ENCODE measurements at regions not wholly inside any gene's neighbourhood (a gene's known extent, or its start where the extent isn't known, plus 50 kb on each side); places are given as distances from the start of the nearest gene placed in this dataset.

DNA sequence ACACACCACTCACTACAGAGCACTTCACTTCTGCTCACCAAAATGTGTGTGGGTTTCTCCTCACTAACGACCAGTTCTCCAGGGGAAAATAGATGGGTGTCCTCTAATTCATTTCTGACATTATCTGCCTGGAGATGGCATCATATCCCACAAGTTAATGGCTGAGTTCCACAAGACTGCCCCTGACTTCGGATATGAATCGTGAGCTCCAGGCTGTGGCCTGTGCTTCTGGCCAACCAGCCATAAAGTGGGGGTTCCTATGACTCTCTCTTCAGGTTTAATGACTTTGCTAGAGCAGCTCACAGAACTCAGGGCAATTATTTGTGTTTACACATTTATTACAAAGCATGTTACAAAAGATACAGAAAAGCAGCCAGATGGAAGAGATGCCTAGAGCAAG is 113.0 kb upstream of the SYT13 start:
- H3K9ac ChIP-seq (ENCODE audit: low read length), result no peak overlapping the region
- H3K27me3 ChIP-seq (ENCODE audit: control insufficient read depth, insufficient read depth, low read length), result no peaks in the 10 kb centered on the region
- H3K27ac ChIP-seq (ENCODE audit: low read length), result no peak overlapping the region

DNA sequence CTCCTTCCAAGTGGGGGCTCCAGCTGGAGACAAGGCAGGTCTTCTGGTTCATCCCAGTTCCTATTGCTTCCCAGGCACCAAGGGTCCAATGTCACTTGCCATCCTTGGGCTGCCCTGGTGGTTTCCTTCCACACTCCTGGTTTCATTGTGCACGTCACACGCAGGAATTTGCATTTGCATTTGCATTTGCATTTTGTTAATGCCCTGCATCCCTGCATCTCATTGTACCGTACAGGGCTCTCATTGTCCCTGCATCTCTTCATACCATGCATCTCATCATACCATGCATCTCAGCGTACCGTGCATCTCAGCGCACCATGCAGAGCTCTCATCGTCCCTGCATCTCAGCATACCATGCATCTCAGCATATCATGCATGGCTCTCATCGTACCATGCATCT is 112.2 kb upstream of the SYT13 start:
- no peaks in the 10 kb centered on the region for H3K9me3 ChIP-seq (ENCODE audit: control insufficient read depth, low read depth, low read length)
- no peak overlapping the region for H3K9ac ChIP-seq (ENCODE audit: low read length)
- H3K27ac ChIP-seq (ENCODE audit: low read length), result no peak overlapping the region
- no peak overlapping the region for H3K4me3 ChIP-seq (ENCODE audit: low read length)
- H3K27me3 ChIP-seq (ENCODE audit: control insufficient read depth, insufficient read depth, low read length), result no peaks in the 10 kb centered on the region
- peaks cover 6% of the 10 kb centered on the region for H3K4me1 ChIP-seq (ENCODE audit: control insufficient read depth, low read depth, low read length)
- H3K36me3 ChIP-seq (ENCODE audit: control insufficient read depth, low read depth, low read length), result no peaks in the 10 kb centered on the region

More for the DNA sequence above, 113.0 kb upstream of the SYT13 start:
- Histone ChIP-seq H3K9me3 (ENCODE audit: control insufficient read depth, low read depth, low read length) (no peaks in the 10 kb centered on the region), H3K4me1 (ENCODE audit: control insufficient read depth, low read depth, low read length) (peaks cover 6% of the 10 kb centered on the region), H3K36me3 (ENCODE audit: control insufficient read depth, low read depth, low read length) (no peaks in the 10 kb centered on the region), H3K4me3 (ENCODE audit: low read length) (no peak overlapping the region)

DNA sequence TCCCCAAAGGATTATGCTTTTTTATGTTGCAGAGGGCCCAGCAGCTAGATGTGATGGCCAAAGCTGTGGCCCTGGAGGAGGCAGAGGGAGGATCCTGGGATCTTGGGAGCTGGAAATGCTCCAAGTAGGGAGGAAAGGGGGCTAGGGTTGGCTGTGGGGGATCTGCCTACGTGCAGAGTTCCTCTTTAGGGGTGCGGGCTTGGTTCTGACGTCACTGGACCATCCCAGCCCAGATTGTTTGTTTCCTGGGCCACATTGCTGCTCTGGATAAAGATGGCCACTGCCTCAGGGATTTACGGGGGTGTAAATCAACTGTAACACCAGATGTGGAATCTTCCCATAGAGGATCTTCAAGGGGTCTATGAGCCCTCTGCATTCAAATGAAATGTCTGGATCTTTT is 110.3 kb upstream of the SYT13 start:
- no peak overlapping the region for H3K27ac ChIP-seq (ENCODE audit: low read length)
- H3K9ac ChIP-seq (ENCODE audit: low read length), result no peak overlapping the region
- H3K36me3 ChIP-seq (ENCODE audit: control insufficient read depth, low read depth, low read length), result no peaks in the 10 kb centered on the region
- no peaks in the 10 kb centered on the region for H3K27me3 ChIP-seq (ENCODE audit: control insufficient read depth, insufficient read depth, low read length)
- H3K9me3 ChIP-seq (ENCODE audit: control insufficient read depth, low read depth, low read length), result no peaks in the 10 kb centered on the region
- peaks cover 6% of the 10 kb centered on the region for H3K4me1 ChIP-seq (ENCODE audit: control insufficient read depth, low read depth, low read length)
- H3K4me3 ChIP-seq (ENCODE audit: low read length), result no peak overlapping the region

DNA sequence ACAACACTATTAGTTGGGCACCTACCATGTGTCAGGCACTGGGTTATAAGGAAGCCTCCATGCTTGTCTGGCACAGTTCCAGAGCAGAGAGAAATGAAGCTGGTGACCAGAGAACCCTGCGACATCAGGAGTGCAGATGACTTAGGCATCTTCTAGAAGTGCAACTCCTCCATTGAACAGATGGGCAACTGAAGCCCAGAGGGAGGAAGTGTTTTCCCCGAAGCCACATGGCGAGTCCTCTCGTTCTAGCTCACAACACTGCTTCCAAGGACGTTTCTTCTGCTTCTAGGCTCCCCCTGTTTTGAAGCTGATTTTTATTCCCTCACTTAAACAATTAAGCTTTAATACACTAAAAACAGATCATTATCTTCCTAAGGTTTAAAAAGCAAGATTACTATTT is 109.8 kb upstream of the SYT13 start:
- no peaks in the 10 kb centered on the region for H3K36me3 ChIP-seq (ENCODE audit: control insufficient read depth, low read depth, low read length)
- H3K4me3 ChIP-seq (ENCODE audit: low read length), result no peak overlapping the region
- H3K27ac ChIP-seq (ENCODE audit: low read length), result no peak overlapping the region
- H3K9me3 ChIP-seq (ENCODE audit: control insufficient read depth, low read depth, low read length), result no peaks in the 10 kb centered on the region
- H3K27me3 ChIP-seq (ENCODE audit: control insufficient read depth, insufficient read depth, low read length), result no peaks in the 10 kb centered on the region
- no peak overlapping the region for H3K9ac ChIP-seq (ENCODE audit: low read length)
- peaks cover 6% of the 10 kb centered on the region for H3K4me1 ChIP-seq (ENCODE audit: control insufficient read depth, low read depth, low read length)

DNA sequence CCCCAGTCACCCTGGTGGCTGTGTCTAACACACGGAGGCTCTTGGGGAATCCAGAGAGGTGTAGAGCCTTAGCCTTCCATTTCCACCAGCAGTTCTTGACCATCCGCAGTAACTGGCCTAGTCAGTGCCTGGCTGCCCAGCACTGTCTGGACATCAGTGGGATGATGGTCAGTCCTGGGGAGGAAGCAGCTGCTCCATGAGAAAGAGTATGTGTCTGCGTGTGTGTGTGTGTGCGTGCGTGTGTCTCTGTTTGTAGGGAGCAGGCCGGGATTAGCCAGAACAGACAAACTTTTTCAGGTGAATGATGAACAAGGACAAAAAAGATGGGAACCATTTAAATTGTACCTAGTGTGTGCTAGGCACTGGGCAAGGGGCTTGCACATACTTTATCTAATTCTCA is 109.3 kb upstream of the SYT13 start:
- no peak overlapping the region for H3K9ac ChIP-seq (ENCODE audit: low read length)
- no peak overlapping the region for H3K27ac ChIP-seq (ENCODE audit: low read length)
- peaks cover 6% of the 10 kb centered on the region for H3K4me1 ChIP-seq (ENCODE audit: control insufficient read depth, low read depth, low read length)
- H3K27me3 ChIP-seq (ENCODE audit: control insufficient read depth, insufficient read depth, low read length), result no peaks in the 10 kb centered on the region
- H3K4me3 ChIP-seq (ENCODE audit: low read length), result no peak overlapping the region
- no peaks in the 10 kb centered on the region for H3K36me3 ChIP-seq (ENCODE audit: control insufficient read depth, low read depth, low read length)
- H3K9me3 ChIP-seq (ENCODE audit: control insufficient read depth, low read depth, low read length), result no peaks in the 10 kb centered on the region

DNA sequence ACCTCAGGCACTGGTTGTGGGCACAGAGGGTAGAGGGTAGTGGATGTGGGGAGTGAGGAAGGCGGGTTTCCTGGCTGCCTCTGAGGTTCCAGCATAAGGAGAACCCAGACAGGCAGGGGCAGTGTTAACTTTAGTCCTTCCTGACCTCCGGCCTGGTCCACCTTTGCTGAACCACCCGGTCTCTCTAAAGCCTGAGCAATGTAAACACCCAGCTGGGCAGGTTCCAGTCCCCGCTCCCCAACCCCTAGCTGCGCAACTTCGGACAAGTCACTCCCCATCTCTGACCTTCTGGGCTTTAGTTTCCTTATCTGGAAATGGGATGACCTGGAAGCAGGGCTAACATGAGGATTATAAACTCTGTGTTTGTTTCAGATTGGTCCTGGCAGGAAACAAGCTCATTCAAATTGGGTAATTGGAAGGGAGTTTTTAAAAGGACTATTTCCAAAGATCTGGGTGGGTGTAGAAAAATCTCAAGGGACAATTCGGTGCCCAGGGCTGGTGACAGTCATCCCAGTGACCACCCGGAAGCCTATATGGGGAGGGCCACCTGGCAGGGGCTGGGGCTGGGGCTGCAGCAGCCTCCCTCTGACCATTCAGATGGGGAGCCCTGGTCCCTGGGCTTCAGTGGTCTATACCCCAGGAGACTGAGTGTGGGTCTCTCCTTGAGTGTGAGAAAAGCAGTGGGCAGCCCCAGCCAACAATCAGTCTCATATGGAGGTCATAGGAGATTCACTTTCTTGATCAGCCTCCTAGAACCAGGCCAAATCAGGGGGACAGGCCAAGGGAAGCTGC is 108.3 kb upstream of the SYT13 start:
- Histone ChIP-seq H3K4me1 (ENCODE audit: control insufficient read depth, low read depth, low read length) (peaks cover under 1% of the 10 kb centered on the region), H3K27ac (ENCODE audit: low read length) (no peak overlapping the region), H3K36me3 (ENCODE audit: control insufficient read depth, low read depth, low read length) (no peaks in the 10 kb centered on the region), H3K9me3 (ENCODE audit: control insufficient read depth, low read depth, low read length) (no peaks in the 10 kb centered on the region), H3K9ac (ENCODE audit: low read length) (no peak overlapping the region), H3K4me3 (ENCODE audit: low read length) (no peak overlapping the region), H3K27me3 (ENCODE audit: control insufficient read depth, insufficient read depth, low read length) (no peaks in the 10 kb centered on the region)

DNA sequence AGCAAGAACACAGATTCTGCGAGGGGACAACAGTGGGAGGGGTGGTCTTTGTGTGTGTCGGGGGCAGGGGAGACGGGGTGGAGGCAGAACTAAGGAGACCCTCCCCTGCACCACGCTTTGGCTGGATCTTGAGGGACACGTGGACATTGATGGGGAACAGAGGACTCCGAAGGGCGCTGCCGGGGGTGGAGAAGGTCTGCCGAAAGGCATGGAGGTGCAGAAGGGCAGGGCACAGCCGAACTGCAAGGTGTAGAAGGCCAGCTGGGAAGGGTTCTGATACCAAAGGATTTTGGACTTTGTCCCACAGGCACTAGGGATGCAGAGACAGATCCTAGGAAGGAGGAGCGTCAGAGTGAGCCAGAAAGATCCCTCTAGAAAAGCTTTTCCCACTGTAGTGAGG is 107.7 kb upstream of the SYT13 start:
- Histone ChIP-seq H3K27me3 (ENCODE audit: control insufficient read depth, insufficient read depth, low read length) (no peaks in the 10 kb centered on the region), H3K27ac (ENCODE audit: low read length) (no peak overlapping the region), H3K36me3 (ENCODE audit: control insufficient read depth, low read depth, low read length) (no peaks in the 10 kb centered on the region), H3K4me3 (ENCODE audit: low read length) (no peak overlapping the region), H3K9ac (ENCODE audit: low read length) (no peak overlapping the region), H3K4me1 (ENCODE audit: control insufficient read depth, low read depth, low read length) (no peaks in the 10 kb centered on the region), H3K9me3 (ENCODE audit: control insufficient read depth, low read depth, low read length) (no peaks in the 10 kb centered on the region)

DNA sequence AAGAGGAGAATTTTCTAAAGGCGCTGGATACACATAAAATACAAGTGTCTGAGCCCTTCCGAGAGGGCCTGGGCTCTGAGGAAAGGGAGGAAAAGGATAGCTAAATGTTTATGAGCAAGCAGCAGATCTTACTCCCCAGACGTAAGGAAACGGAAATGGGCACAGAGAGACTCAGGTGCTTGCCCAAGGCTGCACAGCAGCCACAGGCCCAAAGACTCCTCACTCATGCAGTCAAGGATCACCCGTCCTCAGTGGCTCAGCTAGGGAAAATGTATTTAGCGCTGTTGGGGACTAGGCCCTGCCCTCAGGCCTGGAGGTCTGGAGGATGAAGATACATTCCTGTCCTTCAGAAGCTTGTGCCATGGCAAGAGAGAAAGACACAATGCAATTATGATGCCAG is 107.2 kb upstream of the SYT13 start:
- H3K4me3 ChIP-seq (ENCODE audit: low read length), result no peak overlapping the region
- H3K9me3 ChIP-seq (ENCODE audit: control insufficient read depth, low read depth, low read length), result no peaks in the 10 kb centered on the region
- no peaks in the 10 kb centered on the region for H3K4me1 ChIP-seq (ENCODE audit: control insufficient read depth, low read depth, low read length)
- no peaks in the 10 kb centered on the region for H3K27me3 ChIP-seq (ENCODE audit: control insufficient read depth, insufficient read depth, low read length)
- no peak overlapping the region for H3K9ac ChIP-seq (ENCODE audit: low read length)
- no peak overlapping the region for H3K27ac ChIP-seq (ENCODE audit: low read length)
- H3K36me3 ChIP-seq (ENCODE audit: control insufficient read depth, low read depth, low read length), result no peaks in the 10 kb centered on the region

DNA sequence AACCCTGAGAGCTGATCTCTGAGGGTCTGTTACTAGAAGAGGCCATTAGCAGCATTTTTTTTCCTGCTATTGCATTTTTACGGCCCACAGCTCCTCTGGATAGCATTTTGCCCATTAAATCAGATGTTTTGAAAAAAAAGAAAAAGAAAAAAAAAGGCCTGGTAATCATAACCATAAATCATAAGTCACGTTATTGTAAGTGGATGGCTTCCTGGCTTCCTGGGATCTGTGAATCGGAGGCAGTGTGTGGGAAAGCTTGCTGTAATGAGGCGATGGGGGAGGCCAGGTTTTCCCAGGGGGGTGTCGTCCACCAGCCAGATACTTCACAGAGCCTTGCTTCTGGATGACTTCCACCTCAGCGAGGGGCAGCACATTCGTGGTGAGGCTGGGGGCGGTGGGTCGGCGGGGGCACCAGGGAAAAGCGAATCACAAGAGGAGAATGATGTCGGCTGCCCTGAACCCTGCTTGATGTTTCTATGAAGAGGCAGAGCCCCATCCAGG is 106.5 kb upstream of the SYT13 start:
- Histone ChIP-seq H3K9ac (ENCODE audit: low read length) (no peak overlapping the region), H3K36me3 (ENCODE audit: control insufficient read depth, low read depth, low read length) (no peaks in the 10 kb centered on the region), H3K27ac (ENCODE audit: low read length) (no peak overlapping the region), H3K4me1 (ENCODE audit: control insufficient read depth, low read depth, low read length) (no peaks in the 10 kb centered on the region), H3K4me3 (ENCODE audit: low read length) (no peak overlapping the region), H3K9me3 (ENCODE audit: control insufficient read depth, low read depth, low read length) (no peaks in the 10 kb centered on the region), H3K27me3 (ENCODE audit: control insufficient read depth, insufficient read depth, low read length) (no peaks in the 10 kb centered on the region)

DNA sequence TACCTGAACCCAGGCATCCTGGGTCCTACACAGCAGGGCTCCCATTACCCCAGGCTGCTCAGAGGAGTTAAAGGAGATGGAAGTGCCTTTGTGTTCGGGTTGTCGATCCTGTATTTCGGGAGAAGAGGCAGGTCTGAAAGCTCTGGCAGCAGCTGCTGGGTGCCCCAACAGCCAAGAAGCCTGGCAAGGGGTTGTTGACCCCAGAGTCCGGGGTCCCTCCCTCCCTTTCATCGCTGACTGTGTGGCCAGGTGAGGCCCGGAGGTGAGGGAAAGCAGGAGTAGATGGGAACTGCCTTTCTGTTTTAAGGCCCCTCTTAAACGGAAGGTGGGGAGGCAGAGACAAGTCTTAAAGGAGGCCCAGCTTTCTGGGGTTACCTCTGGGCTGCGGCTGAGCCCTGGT is 106.0 kb upstream of the SYT13 start:
- Histone ChIP-seq H3K9ac (ENCODE audit: low read length) (no peak overlapping the region), H3K36me3 (ENCODE audit: control insufficient read depth, low read depth, low read length) (no peaks in the 10 kb centered on the region), H3K4me3 (ENCODE audit: low read length) (no peak overlapping the region), H3K9me3 (ENCODE audit: control insufficient read depth, low read depth, low read length) (no peaks in the 10 kb centered on the region), H3K4me1 (ENCODE audit: control insufficient read depth, low read depth, low read length) (no peaks in the 10 kb centered on the region), H3K27ac (ENCODE audit: low read length) (no peak overlapping the region), H3K27me3 (ENCODE audit: control insufficient read depth, insufficient read depth, low read length) (no peaks in the 10 kb centered on the region)

DNA sequence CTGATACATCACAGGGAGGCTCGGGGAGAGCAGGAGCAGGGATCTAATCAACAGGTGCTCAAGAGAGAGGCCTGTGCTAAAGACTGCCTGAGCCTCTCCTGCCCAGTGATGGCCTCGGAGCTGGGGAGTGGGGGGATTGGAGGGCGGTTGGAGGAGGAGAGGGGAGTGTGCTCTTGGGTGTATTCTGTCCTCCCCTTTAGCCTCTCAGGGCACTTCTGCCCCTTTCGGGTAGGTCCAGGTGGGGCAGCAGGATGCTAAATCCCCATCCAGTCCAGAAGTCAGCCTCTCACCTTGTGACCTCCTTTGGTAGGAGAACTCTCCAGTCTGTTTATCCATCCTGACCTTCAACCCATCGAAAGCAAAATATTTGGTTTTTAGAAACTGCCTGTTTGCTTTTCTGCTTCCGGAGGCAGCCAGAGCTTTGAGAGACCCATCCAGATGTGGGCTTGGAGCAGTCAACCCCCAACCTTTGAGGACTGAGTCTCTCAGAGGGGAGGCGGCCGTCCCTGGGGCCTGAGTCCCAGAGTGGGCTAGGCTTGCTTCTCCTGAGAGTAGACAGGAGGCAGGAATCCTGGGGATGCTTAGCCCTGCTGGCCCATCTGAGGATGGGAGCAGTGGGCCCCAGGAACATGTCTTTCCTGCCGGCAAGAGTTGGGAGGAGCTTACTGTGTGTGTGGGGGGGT is 105.2 kb upstream of the SYT13 start:
- no peaks in the 10 kb centered on the region for H3K27me3 ChIP-seq (ENCODE audit: control insufficient read depth, insufficient read depth, low read length)
- no peaks in the 10 kb centered on the region for H3K36me3 ChIP-seq (ENCODE audit: control insufficient read depth, low read depth, low read length)
- no peaks in the 10 kb centered on the region for H3K4me1 ChIP-seq (ENCODE audit: control insufficient read depth, low read depth, low read length)
- no peaks in the 10 kb centered on the region for H3K9me3 ChIP-seq (ENCODE audit: control insufficient read depth, low read depth, low read length)
- H3K9ac ChIP-seq (ENCODE audit: low read length), result no peak overlapping the region
- no peak overlapping the region for H3K27ac ChIP-seq (ENCODE audit: low read length)
- no peak overlapping the region for H3K4me3 ChIP-seq (ENCODE audit: low read length)

DNA sequence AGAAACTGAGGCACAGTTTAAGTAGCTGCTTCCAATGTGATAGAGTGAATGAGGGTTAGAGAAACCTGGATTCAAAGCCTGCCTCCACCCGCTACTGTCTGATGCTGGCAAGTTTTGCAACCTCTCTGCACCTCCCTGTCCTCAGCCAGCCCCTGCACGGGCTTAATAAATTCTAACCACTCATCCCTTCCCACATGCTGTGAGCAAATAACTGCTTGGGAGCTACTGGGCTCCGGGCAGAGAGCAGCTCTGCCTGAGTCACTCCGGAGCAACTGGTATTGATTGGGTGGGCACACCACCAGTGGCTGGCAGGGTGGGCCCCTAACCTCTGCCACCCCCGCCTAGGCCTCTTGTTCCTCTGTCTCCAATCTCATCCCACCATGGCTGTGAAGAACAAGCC is 104.3 kb upstream of the SYT13 start:
- no peaks in the 10 kb centered on the region for H3K4me1 ChIP-seq (ENCODE audit: control insufficient read depth, low read depth, low read length)
- no peak overlapping the region for H3K4me3 ChIP-seq (ENCODE audit: low read length)
- H3K36me3 ChIP-seq (ENCODE audit: control insufficient read depth, low read depth, low read length), result no peaks in the 10 kb centered on the region
- H3K9me3 ChIP-seq (ENCODE audit: control insufficient read depth, low read depth, low read length), result no peaks in the 10 kb centered on the region
- no peaks in the 10 kb centered on the region for H3K27me3 ChIP-seq (ENCODE audit: control insufficient read depth, insufficient read depth, low read length)
- no peak overlapping the region for H3K9ac ChIP-seq (ENCODE audit: low read length)
- H3K27ac ChIP-seq (ENCODE audit: low read length), result no peak overlapping the region
